ENCODE measurements at regions not wholly inside any gene's neighbourhood (a gene's known extent, or its start where the extent isn't known, plus 50 kb on each side); places are given as distances from the start of the nearest gene placed in this dataset.

- 87% methylated on average over 6 of the region's 6 CpGs for WGBS
- no peak for DNase-seq (ENCODE audit: low read depth in 6 of 9, low spot score in 9 of 9)
- Histone ChIP-seq H3K27ac (ENCODE audit: low read depth in 1 of 2, low read length in 1 of 2) (no peak overlapping the region), H3K4me3 (ENCODE audit: low read length in 2 of 2) (no peak overlapping the region), H3K4me1 (ENCODE audit: control insufficient read depth in 2 of 2, insufficient read depth in 2 of 2, low read length in 2 of 2) (no peaks in the 10 kb centered on the region), H3K9me3 (ENCODE audit: control insufficient read depth in 2 of 2, insufficient read depth in 1 of 2, low read length in 1 of 2) (no peaks in the 10 kb centered on the region), H3K36me3 (ENCODE audit: control insufficient read depth in 2 of 2, insufficient read depth in 2 of 2, low read length in 1 of 2) (no peaks in the 10 kb centered on the region), H3K27me3 (ENCODE audit: control insufficient read depth in 2 of 2, insufficient read depth in 1 of 2, low read length in 1 of 2) (no peaks in the 10 kb centered on the region)
These were observed 90.9 kb upstream of the LGSN start for GRCh38 chr6:63410435-63411426.

GRCh38 chr6:63415286-63415685 lies 95.5 kb upstream of the LGSN start:
- no peak for DNase-seq (ENCODE audit: low read depth in 6 of 9, low spot score in 9 of 9)

GRCh38 chr6:63418741-63419140 lies 99.0 kb upstream of the LGSN start:
- no peak for DNase-seq (ENCODE audit: low read depth in 6 of 9, low spot score in 9 of 9)
- Histone ChIP-seq H3K27ac (ENCODE audit: low read depth in 1 of 2, low read length in 1 of 2) (no peak overlapping the region), H3K27me3 (ENCODE audit: control insufficient read depth in 2 of 2, insufficient read depth in 1 of 2, low read length in 1 of 2) (no peaks in the 10 kb centered on the region), H3K4me3 (ENCODE audit: low read length in 2 of 2) (no peak overlapping the region), H3K36me3 (ENCODE audit: control insufficient read depth in 2 of 2, insufficient read depth in 2 of 2, low read length in 1 of 2) (no peaks in the 10 kb centered on the region), H3K4me1 (ENCODE audit: control insufficient read depth in 2 of 2, insufficient read depth in 2 of 2, low read length in 2 of 2) (no peaks in the 10 kb centered on the region), H3K9me3 (ENCODE audit: control insufficient read depth in 2 of 2, insufficient read depth in 1 of 2, low read length in 1 of 2) (no peaks in the 10 kb centered on the region)
- WGBS, result 10% methylated on average over 1 of the region's 1 CpG

More at GRCh38 chr6:63415286-63415685, 95.5 kb upstream of the LGSN start:
- Histone ChIP-seq H3K27me3 (ENCODE audit: control insufficient read depth in 2 of 2, insufficient read depth in 1 of 2, low read length in 1 of 2) (no peaks in the 10 kb centered on the region), H3K9me3 (ENCODE audit: control insufficient read depth in 2 of 2, insufficient read depth in 1 of 2, low read length in 1 of 2) (no peaks in the 10 kb centered on the region), H3K4me1 (ENCODE audit: control insufficient read depth in 2 of 2, insufficient read depth in 2 of 2, low read length in 2 of 2) (no peaks in the 10 kb centered on the region), H3K36me3 (ENCODE audit: control insufficient read depth in 2 of 2, insufficient read depth in 2 of 2, low read length in 1 of 2) (no peaks in the 10 kb centered on the region), H3K27ac (ENCODE audit: low read depth in 1 of 2, low read length in 1 of 2) (no peak overlapping the region), H3K4me3 (ENCODE audit: low read length in 2 of 2) (no peak overlapping the region)
- 85% methylated on average over 4 of the region's 4 CpGs for WGBS

GRCh38 chr6:63424636-63425035 lies 104.9 kb upstream of the LGSN start:
- Histone ChIP-seq H3K36me3 (ENCODE audit: control insufficient read depth in 2 of 2, insufficient read depth in 2 of 2, low read length in 1 of 2) (no peaks in the 10 kb centered on the region), H3K27ac (ENCODE audit: low read depth in 1 of 2, low read length in 1 of 2) (no peak overlapping the region), H3K9me3 (ENCODE audit: control insufficient read depth in 2 of 2, insufficient read depth in 1 of 2, low read length in 1 of 2) (no peaks in the 10 kb centered on the region), H3K4me1 (ENCODE audit: control insufficient read depth in 2 of 2, insufficient read depth in 2 of 2, low read length in 2 of 2) (no peaks in the 10 kb centered on the region), H3K4me3 (ENCODE audit: low read length in 2 of 2) (no peak overlapping the region), H3K27me3 (ENCODE audit: control insufficient read depth in 2 of 2, insufficient read depth in 1 of 2, low read length in 1 of 2) (no peaks in the 10 kb centered on the region)
- 92% methylated on average over 1 of the region's 1 CpG for WGBS
- DNase-seq (ENCODE audit: low read depth in 6 of 9, low spot score in 9 of 9), result no peak

- Histone ChIP-seq H3K27ac (ENCODE audit: low read depth in 1 of 2, low read length in 1 of 2) (no peak overlapping the region), H3K9me3 (ENCODE audit: control insufficient read depth in 2 of 2, insufficient read depth in 1 of 2, low read length in 1 of 2) (no peaks in the 10 kb centered on the region), H3K27me3 (ENCODE audit: control insufficient read depth in 2 of 2, insufficient read depth in 1 of 2, low read length in 1 of 2) (no peaks in the 10 kb centered on the region), H3K4me3 (ENCODE audit: low read length in 2 of 2) (no peak overlapping the region), H3K4me1 (ENCODE audit: control insufficient read depth in 2 of 2, insufficient read depth in 2 of 2, low read length in 2 of 2) (no peaks in the 10 kb centered on the region), H3K36me3 (ENCODE audit: control insufficient read depth in 2 of 2, insufficient read depth in 2 of 2, low read length in 1 of 2) (no peaks in the 10 kb centered on the region)
- DNase-seq (ENCODE audit: low read depth in 6 of 9, low spot score in 9 of 9), result no peak
- 93% methylated on average over 2 of the region's 2 CpGs for WGBS
These were observed 105.7 kb upstream of the LGSN start for GRCh38 chr6:63425493-63425892.

GRCh38 chr6:63426844-63427243 lies 107.1 kb upstream of the LGSN start:
- DNase-seq (ENCODE audit: low read depth in 6 of 9, low spot score in 9 of 9), result no peak
- H3K4me1 ChIP-seq (ENCODE audit: control insufficient read depth in 2 of 2, insufficient read depth in 2 of 2, low read length in 2 of 2), result no peaks in the 10 kb centered on the region
- H3K4me3 ChIP-seq (ENCODE audit: low read length in 2 of 2), result no peak overlapping the region
- no peaks in the 10 kb centered on the region for H3K9me3 ChIP-seq (ENCODE audit: control insufficient read depth in 2 of 2, insufficient read depth in 1 of 2, low read length in 1 of 2)
- H3K36me3 ChIP-seq (ENCODE audit: control insufficient read depth in 2 of 2, insufficient read depth in 2 of 2, low read length in 1 of 2), result no peaks in the 10 kb centered on the region
- H3K27me3 ChIP-seq (ENCODE audit: control insufficient read depth in 2 of 2, insufficient read depth in 1 of 2, low read length in 1 of 2), result no peaks in the 10 kb centered on the region
- WGBS, result 96% methylated on average over 3 of the region's 3 CpGs
- H3K27ac ChIP-seq (ENCODE audit: low read depth in 1 of 2, low read length in 1 of 2), result no peak overlapping the region

GRCh38 chr6:63427951-63428350 lies 108.2 kb upstream of the LGSN start:
- Histone ChIP-seq H3K27ac (ENCODE audit: low read depth in 1 of 2, low read length in 1 of 2) (no peak overlapping the region), H3K27me3 (ENCODE audit: control insufficient read depth in 2 of 2, insufficient read depth in 1 of 2, low read length in 1 of 2) (no peaks in the 10 kb centered on the region), H3K4me3 (ENCODE audit: low read length in 2 of 2) (no peak overlapping the region), H3K4me1 (ENCODE audit: control insufficient read depth in 2 of 2, insufficient read depth in 2 of 2, low read length in 2 of 2) (no peaks in the 10 kb centered on the region), H3K9me3 (ENCODE audit: control insufficient read depth in 2 of 2, insufficient read depth in 1 of 2, low read length in 1 of 2) (no peaks in the 10 kb centered on the region), H3K36me3 (ENCODE audit: control insufficient read depth in 2 of 2, insufficient read depth in 2 of 2, low read length in 1 of 2) (no peaks in the 10 kb centered on the region)
- DNase-seq (ENCODE audit: low read depth in 6 of 9, low spot score in 9 of 9), result no peak
- 94% methylated on average over 2 of the region's 2 CpGs for WGBS

- Histone ChIP-seq H3K27me3 (ENCODE audit: control insufficient read depth in 2 of 2, insufficient read depth in 1 of 2, low read length in 1 of 2) (no peaks in the 10 kb centered on the region), H3K9me3 (ENCODE audit: control insufficient read depth in 2 of 2, insufficient read depth in 1 of 2, low read length in 1 of 2) (no peaks in the 10 kb centered on the region), H3K4me3 (ENCODE audit: low read length in 2 of 2) (no peak overlapping the region), H3K27ac (ENCODE audit: low read depth in 1 of 2, low read length in 1 of 2) (no peak overlapping the region), H3K4me1 (ENCODE audit: control insufficient read depth in 2 of 2, insufficient read depth in 2 of 2, low read length in 2 of 2) (no peaks in the 10 kb centered on the region), H3K36me3 (ENCODE audit: control insufficient read depth in 2 of 2, insufficient read depth in 2 of 2, low read length in 1 of 2) (no peaks in the 10 kb centered on the region)
- 95% methylated on average over 2 of the region's 2 CpGs for WGBS
- DNase-seq (ENCODE audit: low read depth in 6 of 9, low spot score in 9 of 9), result no peak
These were observed 111.3 kb upstream of the LGSN start for GRCh38 chr6:63430985-63431519.

- no peak overlapping the region for H3K27ac ChIP-seq (ENCODE audit: low read depth in 1 of 2, low read length in 1 of 2)
- H3K36me3 ChIP-seq (ENCODE audit: control insufficient read depth in 2 of 2, insufficient read depth in 2 of 2, low read length in 1 of 2), result no peaks in the 10 kb centered on the region
- WGBS, result 93% methylated on average over 3 of the region's 3 CpGs
- H3K9me3 ChIP-seq (ENCODE audit: control insufficient read depth in 2 of 2, insufficient read depth in 1 of 2, low read length in 1 of 2), result no peaks in the 10 kb centered on the region
- H3K4me3 ChIP-seq (ENCODE audit: low read length in 2 of 2), result no peak overlapping the region
- H3K27me3 ChIP-seq (ENCODE audit: control insufficient read depth in 2 of 2, insufficient read depth in 1 of 2, low read length in 1 of 2), result no peaks in the 10 kb centered on the region
- no peaks in the 10 kb centered on the region for H3K4me1 ChIP-seq (ENCODE audit: control insufficient read depth in 2 of 2, insufficient read depth in 2 of 2, low read length in 2 of 2)
- no peak for DNase-seq (ENCODE audit: low read depth in 6 of 9, low spot score in 9 of 9)
These were observed 115.2 kb upstream of the LGSN start for GRCh38 chr6:63434943-63435342.
